ENCODE measurements at regions not wholly inside any gene's neighbourhood (a gene's known extent, or its start where the extent isn't known, plus 50 kb on each side); places are given as distances from the start of the nearest gene placed in this dataset.

DNA sequence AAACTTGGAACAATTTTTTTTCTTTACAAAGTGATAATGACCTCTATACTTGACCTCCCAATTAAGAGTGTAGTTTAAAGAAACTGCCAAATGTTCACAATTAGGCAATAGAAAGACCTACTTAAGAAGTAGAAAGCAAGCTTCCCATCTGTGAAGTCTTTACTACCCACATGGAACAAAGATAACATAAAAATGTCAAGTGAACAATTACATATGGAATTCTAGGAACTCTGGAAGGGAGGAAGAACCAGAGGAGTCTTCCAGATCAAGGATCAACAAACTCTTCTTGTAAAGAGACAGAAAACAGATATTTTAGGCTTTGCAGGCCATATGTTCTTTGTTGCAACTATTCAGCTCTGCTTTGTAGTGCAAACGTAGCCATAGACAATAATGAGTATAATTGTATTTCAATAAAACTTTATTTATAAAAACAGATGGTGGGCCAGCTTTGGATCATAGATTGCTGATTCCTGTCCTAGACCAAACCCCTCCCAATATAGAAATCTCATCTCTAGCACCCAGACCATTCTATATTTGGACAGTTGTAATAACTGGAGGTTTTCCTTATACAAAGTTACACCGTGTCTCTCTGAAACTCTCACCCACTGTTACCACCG is 68.4 kb upstream of the MAGI3 start:
- no peak for DNase-seq (ENCODE audit: low read depth)
- H3K4me3 ChIP-seq (ENCODE audit: low read depth, low read length), result no peak overlapping the region
- TF ChIP-seq, protein P1, sequence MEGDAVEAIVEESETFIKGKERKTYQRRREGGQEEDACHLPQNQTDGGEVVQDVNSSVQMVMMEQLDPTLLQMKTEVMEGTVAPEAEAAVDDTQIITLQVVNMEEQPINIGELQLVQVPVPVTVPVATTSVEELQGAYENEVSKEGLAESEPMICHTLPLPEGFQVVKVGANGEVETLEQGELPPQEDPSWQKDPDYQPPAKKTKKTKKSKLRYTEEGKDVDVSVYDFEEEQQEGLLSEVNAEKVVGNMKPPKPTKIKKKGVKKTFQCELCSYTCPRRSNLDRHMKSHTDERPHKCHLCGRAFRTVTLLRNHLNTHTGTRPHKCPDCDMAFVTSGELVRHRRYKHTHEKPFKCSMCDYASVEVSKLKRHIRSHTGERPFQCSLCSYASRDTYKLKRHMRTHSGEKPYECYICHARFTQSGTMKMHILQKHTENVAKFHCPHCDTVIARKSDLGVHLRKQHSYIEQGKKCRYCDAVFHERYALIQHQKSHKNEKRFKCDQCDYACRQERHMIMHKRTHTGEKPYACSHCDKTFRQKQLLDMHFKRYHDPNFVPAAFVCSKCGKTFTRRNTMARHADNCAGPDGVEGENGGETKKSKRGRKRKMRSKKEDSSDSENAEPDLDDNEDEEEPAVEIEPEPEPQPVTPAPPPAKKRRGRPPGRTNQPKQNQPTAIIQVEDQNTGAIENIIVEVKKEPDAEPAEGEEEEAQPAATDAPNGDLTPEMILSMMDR (IDR thresholded peaks at IDR 0.05; ENCODE audit: low read depth, low read length, missing control alignments), result no peak

DNA sequence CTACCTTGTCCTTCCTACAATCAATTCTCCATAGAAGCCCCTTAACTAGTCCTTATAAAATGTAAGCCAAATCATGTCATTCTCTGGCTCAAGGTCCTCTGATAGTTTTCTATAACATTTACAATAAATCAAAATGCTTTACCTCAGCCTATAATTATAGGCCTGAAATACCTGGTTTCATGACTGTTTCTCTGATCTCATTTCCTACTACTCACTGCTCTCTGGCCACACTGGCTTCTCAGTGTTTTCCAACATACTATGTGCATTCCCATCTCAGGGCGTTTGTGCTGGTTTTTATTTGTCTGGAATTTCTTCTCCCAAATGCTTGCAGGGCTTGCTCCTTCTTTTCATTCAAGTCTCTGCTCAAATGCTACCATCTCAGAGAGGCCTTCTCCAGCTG is 67.9 kb upstream of the MAGI3 start:
- no peak for DNase-seq (ENCODE audit: low read depth)
- TF ChIP-seq, protein P1 (IDR thresholded peaks at IDR 0.05; ENCODE audit: low read depth, low read length, missing control alignments), result no peak
- no peak overlapping the region for H3K4me3 ChIP-seq (ENCODE audit: low read depth, low read length)

DNA sequence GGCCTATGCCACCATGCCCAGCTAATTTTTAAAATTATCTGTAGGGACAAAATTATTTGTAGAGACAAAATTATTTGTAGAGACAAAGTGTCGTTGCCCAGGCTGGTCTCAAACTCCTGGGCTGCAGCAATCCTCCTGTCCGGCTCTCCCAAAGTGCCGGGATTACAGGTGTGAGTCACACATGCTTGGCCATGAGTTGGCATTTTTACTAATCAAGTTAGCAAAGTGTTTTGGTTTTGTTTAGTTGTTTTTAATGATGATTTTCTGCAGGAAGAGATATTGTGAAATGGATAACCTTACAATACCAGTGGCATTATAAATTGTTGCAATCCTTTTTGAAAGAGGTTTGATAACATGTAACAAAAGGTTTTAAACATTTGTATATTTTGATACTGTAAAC is 65.3 kb upstream of the MAGI3 start:
- TF ChIP-seq, protein P1 (IDR thresholded peaks at IDR 0.05; ENCODE audit: low read depth, low read length, missing control alignments), result no peak
- no peak for DNase-seq (ENCODE audit: low read depth)
- no peak overlapping the region for H3K4me3 ChIP-seq (ENCODE audit: low read depth, low read length)

DNA sequence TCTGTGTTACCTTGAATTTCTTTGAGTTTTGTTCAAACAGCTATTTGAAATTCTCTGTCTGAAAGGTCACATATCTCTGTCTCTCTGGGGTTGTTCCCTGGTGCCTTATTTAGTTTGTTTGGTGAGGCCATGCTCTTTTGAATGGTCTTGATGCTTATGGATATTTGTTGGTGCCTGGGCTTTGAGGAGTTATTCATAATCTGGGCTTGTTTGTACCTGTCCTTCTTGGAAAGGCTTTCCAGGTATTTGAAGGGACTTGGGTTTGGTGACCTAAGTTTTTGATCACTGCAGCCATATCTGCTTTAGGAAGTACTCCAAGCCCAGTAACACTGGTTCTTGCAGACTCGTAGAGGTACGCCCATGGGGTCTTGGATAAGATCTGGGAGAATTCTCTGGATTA is 63.3 kb upstream of the MAGI3 start:
- H3K4me3 ChIP-seq (ENCODE audit: low read depth, low read length), result no peak overlapping the region
- TF ChIP-seq, protein P1 (IDR thresholded peaks at IDR 0.05; ENCODE audit: low read depth, low read length, missing control alignments), result no peak
- no peak for DNase-seq (ENCODE audit: low read depth)

- no peak overlapping the region for H3K4me3 ChIP-seq (ENCODE audit: low read depth, low read length)
- TF ChIP-seq, protein P1 (IDR thresholded peaks at IDR 0.05; ENCODE audit: low read depth, low read length, missing control alignments), result no peak
- no peak for DNase-seq (ENCODE audit: low read depth)
These were observed 57.3 kb upstream of the MAGI3 start for GRCh38 chr1:113333056-113333455.

DNA sequence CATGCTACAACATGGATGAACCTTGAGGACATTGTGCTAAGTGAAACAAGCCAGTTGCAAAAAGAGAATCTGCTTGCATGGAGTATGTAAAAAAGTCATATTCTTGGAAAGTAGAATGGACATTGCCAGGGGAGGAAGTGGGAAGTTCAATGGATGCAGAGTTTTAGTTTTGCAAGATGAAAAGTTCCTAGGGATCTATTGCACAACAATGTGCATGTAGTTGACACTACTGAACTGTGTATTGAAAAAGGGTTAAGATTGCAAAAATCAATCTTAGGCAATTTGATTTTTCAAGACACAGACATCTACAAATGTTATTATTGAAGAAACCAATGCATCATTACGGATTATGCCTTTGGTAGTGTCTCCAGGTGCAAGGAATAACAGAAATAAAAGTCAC is 50.3 kb upstream of the MAGI3 start:
- H3K4me3 ChIP-seq (ENCODE audit: low read depth, low read length), result no peak overlapping the region
- no peak for DNase-seq (ENCODE audit: low read depth)
- TF ChIP-seq, protein P1 (IDR thresholded peaks at IDR 0.05; ENCODE audit: low read depth, low read length, missing control alignments), result no peak
